SH-SY5Y (cell line): ENCODE measurements at regions not wholly inside any gene's neighbourhood (a gene's known extent, or its start where the extent isn't known, plus 50 kb on each side); places are given as distances from the start of the nearest gene placed in this dataset.

Experiments used
- GATA2 ChIP-seq: IDR thresholded peaks from 2 replicates; pipeline ENCODE4 v1.6.1; 2011; ENCODE audit warnings: mild to moderate bottlenecking, low read depth, low read length
- GATA3 ChIP-seq: IDR thresholded peaks from 2 replicates; pipeline ENCODE4 v1.6.1; 2011; ENCODE audit warnings: low read depth, mild to moderate bottlenecking, low read length, moderate library complexity

- no peak for TF ChIP-seq GATA3
- no peak for TF ChIP-seq GATA2
These were observed 61.2 kb upstream of the CCDC190 start for GRCh38 chr1:162922201-162922600.
